Stimulated activated CD4-positive, alpha-beta T cell treated with anti-CD3 and anti-CD28 coated beads, Interleukin-4, amount 100 ng/mL, for 24 hours (primary cell): ENCODE measurements at regions not wholly inside any gene's neighbourhood (a gene's known extent, or its start where the extent isn't known, plus 50 kb on each side); places are given as distances from the start of the nearest gene placed in this dataset.

Source experiments
- DNase-seq: peaks from one replicate; pipeline ENCODE4 v3.0.0-alpha.2; 2020

DNA sequence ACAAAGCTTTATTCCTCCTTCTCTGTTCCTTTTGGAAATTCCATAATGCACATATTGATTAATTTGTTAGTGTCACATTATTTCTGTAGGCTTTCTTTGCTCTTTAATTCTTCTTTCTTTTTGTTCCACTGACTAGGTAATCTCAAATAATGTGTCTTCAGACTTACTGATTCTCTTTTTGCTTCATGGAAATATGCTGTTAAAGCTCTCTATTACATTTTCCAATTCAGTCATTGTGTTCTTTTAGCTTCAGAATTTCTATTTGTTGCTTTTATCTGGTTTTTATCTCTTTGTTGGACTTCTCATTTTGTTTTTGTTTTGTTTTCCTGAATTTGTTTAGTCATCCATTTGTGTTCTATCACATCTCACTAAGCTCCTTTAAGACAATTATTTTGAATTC is 147.0 kb upstream of the EOMES start:
- no peak for DNase-seq

DNA sequence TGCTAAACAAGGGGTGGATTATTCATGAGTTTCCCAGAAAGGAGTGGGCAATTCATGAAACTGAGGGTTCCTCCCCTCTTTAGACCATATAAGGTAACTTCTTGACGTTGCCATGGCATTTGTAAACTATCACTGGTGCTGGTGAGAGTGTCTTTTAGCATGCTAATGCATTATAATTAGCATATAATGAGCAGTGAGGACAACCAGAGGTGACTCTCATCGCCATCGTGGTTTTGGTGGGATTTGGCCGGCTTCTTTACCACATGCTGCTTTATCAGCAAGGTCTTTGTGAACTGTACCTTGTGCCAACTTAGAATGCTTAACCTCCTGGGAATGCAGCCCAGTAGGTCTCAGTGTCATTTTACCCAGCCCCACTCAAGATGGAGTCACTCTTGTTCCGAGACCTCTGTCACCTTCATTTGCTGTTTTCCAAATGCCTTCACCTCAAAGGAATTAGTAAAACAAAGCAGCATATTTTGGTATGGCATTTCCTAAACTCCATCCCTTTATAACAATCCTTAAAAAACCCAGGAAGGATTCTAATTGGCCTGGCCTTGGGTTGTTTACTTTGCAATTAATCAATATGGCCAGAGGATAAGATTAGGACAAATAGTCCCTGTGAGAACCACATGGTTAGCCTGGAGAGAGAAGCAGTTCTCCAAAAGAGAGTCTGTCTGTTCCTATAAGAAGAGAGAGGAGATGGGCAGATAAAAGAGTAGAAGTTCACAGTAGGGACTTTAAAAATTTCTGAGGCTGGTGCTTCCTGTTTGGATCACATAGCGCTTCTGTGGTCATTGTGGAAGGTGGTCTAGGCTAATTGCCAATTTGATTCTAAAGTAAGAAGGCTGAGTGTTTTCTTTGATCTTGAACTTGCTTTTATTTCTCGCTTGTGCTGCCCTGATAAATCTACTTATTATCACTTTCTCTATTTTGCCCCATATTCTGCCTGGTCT is 155.2 kb upstream of the EOMES start:
- DNase-seq, result no peak

DNA sequence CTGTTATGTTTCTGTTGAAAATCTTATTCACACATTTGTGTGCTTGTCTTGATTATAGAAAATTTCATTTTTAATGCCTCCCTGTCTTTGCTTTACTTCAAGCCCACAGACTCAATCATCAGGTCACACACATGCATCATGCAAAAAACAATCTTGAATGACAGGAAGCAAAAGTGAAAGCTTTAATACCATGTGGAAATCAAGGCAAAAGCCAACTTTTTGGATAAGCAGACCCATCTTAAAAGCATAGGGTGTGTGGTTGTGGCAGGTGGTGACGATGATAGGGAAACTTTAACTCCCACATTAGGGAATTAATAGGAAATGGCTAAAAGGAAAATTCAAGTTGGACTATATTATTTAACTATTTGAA is 155.9 kb upstream of the EOMES start:
- DNase-seq, result no peak

DNA sequence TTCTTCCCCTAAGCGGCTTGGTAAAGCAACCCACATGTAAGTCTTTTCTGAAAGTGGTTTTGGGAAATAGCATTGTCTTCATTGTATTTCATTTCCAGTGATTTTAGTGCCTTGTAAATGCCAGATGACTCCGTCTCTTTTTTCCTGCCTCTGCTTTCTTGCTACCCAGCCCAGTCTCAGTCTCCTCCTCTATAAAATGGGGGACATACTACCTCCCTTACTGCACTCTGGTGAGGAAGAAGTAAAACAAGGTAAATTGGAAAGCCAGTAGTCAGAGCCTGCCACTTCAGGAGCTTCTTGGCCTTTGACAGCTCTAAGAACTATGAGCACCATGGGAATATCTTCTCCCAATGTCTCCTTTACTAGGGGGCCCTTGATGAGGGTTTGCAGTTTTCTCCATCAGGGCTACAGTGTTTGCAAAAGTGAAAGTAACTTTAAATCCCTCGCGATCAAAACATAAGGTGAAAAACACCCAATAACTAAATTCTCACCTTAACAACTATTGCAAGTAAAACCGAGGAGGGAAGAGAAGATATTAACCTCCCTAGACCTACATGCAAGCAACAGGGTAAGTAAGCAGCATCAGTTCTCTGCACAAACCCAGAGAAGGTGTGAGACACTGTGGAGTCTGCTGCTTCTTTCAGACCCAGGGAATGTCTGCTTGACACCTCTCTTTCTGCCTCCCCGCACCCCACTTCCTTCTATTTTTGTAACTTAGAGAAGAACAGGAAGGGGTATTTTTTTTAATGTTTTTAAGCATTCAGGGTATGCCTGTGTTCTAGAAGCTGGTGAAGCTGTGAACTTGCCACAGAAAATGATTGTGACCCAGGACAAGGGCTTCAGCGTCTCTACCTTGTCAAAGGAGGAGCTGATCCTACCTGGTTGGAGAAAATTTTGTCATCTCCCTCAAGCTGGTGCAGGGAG is 159.1 kb upstream of the EOMES start:
- DNase-seq, result peak; percentile 22

DNA sequence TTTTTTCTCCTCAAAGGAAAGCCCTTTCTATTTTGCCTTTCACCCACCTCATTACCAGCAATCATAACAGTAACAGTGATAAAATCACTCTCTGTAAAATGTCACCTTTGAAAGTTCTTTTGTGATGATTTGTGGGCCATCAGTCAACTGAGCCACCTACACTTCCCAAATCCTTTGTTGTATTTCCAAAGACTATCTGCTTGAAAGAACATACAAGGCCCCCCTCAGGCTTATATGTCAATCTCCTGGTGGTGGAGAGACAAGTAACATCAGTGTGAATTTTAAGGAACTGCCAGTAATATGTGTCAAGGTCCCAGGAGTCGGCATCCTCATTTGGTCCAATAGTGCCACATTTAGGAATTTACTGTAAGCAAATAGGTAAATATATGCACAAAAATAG is 161.1 kb upstream of the EOMES start:
- DNase-seq, result no peak

DNA sequence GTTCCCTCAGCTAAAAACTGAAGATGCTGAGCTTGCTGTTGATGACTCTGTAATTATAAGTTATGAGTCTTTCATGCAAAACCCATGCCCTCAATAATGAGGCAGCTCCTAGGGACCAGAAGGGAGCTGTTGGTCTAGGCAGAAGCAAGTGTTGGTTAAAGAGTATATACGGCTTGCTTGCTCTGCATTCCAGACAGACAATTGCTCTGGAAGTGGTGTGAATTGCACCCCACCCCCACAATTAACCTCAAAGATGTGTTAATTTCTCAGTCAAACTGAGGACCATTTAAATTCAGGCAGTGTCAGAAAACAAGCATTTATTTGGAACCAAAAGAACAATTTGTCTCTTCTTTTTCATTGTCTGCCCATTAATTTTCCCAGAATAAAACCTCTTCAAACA is 163.5 kb upstream of the EOMES start:
- DNase-seq, result no peak

DNA sequence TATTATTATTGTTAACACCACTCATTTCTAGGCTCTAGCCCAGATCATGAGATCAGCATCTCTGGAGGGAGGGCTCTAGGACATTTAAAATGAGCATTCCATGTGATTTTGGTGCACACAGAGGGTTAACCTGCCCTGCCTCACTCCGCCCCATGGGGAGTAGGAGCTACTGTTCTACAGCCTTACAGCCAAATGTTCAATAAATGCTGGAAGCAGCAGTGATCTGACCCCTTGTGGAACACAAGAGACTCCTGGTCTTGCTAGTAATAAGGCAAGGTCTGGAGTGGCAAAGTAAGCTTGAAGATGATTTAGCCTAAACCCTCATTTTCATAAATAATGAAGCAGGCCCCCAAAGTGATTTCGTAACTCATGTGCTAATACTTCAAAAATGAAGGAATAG is 166.4 kb upstream of the EOMES start:
- no peak for DNase-seq

DNA sequence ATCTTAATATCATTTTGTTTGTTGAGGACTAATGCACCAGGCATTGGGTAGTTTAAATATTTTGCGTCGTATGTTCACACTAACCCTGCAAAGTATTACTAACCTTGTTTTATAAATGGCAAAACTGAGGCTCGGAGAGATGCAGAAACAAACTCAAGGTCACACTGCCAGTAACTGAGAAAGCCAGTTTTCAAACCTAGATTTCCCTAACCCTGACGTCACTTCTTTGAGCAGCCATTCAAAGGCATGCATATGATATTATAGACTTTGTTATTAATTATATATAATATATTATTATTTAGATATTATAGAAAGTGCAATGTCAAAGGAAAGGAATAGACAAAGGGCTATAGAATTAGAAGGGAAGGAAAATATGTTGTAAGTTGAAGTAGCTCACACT is 167.6 kb upstream of the EOMES start:
- no peak for DNase-seq

DNA sequence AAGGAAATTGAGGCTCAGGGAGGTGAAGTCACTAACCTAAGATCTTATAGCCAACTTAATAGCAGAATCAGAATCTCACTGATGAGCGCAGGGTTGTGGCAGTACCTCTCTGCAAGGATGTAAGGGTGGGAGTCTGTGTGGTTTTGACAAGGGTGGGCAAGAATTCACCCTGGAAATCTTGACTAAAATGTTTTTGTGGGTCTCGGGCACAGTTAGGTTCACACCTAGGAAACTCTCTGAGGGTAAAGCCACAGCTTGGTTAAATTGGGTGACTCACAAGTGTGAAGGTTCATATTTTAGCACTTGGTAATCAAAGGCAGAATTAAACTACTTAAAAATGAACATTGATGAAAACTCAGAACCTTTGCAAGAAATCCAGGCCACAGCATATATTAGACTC is 178.2 kb upstream of the EOMES start:
- DNase-seq, result peak; percentile 33

DNA sequence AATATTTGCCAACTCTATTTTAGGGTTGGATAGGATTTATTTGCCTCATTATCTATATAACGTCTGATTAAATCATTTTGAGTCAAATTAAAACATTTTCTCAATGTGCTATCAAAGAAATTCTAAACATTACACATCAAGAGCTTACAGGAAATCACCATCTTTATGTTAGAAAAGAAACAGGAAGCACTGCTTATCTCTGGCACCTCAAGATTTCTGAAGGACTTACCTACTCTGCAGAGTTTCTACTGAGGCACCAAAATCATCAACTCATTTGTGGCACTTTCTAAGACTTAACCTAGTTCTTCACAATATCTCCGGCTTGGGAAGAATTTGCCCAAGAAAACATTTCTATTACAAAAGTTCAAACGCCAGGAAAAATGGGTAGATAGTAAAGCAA is 181.3 kb upstream of the EOMES start:
- DNase-seq, result no peak

DNA sequence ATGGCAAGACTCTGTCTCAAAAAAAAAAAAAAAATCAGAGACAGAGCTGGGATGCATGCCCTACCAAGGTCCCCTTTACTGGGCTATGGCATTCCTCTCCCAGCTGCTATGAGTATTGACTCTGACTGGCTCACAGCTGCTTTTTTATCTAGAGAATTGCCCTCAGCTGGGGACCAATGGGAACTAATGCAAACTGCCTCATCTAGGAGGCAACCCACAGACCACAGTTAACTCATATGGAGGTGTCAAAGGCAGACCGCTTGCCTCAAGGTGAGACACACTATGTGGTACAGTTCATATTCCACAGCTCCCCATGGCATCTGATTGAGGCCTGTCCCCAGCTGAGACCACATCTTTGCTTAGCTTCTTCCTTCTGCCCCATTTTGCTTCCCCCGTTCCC is 183.5 kb upstream of the EOMES start:
- no peak for DNase-seq

DNA sequence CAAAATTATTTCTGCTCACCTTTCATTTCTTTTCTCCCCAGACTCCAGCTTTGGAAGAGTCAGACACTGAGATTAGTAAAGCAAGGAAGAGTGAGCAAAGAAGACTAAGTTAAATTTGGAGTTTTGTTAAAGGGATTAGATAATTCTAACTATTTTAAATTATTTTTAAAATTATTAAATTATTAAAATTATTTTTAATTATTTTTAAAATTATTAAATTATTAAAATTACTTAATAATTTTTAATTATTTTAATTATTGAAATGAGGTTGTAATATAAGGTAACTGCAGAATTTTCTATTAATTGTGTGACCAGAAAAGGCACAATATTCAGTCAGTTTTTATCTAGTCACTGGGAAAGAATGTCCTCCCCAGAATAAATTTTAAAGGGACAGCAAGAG is 185.0 kb upstream of the EOMES start:
- DNase-seq, result no peak

DNA sequence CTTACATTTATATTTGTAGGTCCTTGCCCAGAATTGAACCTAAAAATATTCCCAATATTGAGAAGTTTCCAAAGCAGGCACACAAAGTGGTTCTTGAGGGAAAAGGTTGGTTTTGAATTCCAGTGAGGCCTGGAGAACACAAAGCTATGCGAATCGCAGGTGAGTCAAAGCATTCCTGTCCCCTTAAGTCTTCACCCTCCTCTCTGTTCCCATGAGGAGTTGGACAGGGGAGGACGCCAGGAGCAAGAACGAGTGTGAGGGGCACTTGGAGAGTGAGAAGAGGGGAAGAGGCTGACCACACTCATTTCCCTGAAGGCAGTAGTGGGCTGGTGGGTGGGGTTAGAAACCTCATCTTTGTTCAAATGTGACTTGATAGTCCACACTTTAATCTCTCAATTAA is 185.8 kb upstream of the EOMES start:
- no peak for DNase-seq

DNA sequence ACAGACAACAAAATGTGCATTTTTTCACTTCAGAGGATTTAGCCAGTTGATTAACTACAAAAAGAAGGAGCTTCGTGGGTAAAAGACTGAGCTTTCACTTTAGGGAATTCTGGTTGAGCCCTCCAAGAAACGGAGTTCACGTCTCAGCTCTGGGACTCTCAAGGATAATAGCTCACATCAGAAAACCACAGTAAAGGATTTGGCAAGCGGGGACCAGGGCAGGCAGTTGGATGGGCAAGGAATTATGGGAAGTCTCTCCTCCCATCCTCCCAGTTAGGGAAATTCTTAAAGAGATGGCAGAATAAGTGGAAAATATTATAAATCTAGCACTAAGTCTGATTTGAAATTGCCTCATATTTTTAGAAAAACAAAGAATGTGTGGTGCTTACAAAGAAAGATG is 188.3 kb upstream of the EOMES start:
- no peak for DNase-seq

DNA sequence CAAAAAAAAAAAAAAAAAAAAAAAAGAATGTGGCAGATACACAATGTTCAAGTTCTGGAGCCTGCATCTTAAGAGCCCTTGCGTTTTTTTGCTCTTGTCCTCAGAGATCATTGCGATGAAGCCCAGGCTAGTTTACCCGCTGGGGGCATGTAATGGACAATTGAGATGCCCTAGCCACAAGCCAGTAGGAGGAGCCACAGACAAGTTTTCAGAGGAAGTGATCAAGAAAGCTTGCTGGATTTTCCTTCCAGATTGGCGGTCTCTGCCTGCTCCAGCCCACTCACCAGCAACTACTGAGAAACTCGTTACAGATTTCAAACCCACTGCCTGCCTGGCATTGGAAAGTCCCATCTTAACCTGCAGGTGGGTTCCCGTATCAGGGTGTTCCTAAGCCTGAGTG is 192.1 kb upstream of the EOMES start:
- no peak for DNase-seq

DNA sequence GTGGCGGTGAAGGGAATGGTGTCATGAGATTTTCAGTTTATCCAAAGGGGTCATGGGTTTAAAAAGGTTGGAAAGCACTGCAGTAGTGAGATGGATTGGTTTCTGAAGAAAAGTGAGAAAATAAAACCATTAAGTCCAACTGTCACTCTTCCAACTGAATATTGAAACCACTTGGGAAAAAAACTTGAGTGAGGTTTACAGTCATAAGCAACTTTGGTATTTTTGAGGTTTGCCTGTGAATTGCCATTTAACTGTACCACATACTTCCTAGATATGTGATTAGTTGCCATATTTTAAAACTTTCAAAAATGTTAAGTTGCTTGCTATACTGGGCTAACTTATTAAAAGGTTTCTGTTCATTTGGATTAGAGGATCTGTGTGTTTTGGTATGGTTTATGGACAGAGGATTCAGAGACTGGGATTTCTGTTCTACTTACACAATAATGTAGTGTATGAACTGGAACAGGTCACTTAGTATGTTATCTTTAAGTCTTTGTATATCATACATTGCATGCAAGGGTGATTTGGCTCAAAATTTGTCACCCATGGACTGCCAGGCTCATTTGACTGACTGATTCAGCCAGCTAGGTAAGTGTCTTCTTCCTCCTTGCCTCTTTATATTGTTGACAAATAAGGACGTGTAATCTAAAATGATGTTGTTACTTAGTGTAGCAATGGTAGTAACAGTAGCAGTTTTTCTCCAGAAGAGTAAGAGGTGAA is 201.4 kb upstream of the EOMES start:
- no peak for DNase-seq

DNA sequence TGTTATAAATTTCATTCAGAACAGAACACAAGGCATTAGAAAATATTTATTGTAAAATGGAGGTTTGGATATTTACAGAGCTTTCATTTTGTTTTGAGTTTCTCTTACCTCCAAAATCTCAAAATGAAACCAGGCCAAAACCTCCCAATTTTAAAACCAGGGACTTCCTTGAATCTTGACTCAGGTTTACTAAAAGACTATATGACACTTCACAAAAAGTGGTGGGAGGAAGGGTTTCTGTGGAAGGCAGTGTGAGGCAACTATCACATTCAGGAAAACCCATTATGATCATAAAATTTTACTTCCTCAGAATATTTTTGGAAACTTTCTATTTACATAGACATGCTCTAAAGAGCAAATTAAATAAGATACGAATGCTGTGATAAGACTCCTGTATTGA is 205.8 kb upstream of the EOMES start:
- no peak for DNase-seq

DNA sequence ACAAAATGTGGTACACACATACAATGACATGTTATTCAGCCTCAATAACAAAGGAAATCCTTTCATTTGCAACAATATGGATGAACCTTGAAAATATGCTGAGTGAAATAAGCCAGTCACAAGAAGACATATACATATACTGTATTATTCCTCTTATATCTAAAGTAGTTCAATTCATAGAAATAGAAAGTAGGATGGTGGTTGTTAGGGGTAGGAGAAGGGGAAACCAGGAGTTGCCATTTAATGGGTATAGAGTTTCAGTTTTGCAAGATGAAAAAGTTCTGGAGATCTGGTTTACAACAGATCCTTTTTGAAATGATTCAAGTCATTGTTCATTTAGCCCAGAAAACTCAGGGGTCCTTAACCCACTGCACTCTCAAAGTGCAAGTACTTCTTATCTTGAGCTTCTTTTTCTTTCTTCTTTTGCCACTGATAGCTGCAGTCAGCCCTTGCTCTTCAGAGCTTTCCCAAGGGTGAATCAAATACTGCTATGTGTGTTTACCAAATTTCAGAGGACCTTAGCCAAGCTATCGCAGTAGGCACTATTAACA is 208.0 kb upstream of the EOMES start:
- DNase-seq, result no peak

DNA sequence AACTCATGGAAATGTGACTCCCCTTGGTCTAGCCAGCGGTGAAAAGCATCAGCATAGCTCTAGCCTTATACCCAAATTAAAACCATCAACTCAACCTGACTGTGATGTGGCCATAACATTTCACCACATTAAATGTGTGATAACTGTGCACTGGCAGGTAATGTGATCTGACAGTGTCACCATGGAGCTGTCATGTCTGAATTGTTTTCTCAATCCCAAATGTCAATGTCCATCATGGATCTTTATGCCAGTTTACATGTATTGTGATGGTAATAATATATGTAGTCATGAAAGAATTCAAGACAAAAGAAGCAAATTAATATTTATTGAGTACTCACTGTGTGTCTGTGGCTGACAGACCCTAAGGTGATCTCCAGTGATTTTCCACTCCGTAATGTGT is 213.4 kb upstream of the EOMES start:
- DNase-seq, result no peak

DNA sequence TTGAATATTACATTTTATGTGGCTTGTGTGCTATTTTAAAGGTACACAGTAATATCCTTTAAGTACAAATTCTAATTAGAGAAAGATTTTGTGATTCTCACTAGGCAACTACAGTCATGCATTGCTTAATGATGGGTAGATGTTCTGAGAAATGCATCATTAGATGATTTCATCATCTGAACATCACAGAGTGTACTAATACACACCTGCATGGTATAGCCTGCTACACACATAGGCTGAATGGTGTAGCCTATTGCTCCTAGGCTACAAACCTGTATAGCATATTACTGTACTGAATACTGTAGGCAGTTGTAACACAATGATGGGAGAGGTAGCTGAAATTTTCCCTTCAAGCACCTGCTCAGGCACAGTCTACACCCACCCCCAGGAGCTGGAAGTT is 217.4 kb upstream of the EOMES start:
- DNase-seq, result no peak

DNA sequence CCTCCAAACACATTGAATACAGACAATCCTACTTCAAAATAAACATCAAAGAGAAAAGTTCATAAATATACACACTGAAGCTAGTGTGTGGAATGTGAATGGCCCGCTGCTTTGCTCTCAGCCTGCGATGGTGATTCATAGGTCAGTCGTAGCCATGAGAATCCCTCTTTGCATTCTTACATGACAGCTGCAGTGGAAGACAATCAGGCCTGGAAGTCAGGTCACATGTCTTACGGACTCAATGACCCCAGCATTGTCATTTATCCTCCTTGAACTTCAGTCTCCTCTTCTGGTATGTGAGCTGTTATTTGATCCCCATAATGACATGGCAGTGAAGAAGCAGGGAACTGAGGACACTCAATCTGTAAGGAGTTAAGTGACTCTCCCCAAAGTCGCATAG is 217.8 kb upstream of the EOMES start:
- DNase-seq, result no peak

DNA sequence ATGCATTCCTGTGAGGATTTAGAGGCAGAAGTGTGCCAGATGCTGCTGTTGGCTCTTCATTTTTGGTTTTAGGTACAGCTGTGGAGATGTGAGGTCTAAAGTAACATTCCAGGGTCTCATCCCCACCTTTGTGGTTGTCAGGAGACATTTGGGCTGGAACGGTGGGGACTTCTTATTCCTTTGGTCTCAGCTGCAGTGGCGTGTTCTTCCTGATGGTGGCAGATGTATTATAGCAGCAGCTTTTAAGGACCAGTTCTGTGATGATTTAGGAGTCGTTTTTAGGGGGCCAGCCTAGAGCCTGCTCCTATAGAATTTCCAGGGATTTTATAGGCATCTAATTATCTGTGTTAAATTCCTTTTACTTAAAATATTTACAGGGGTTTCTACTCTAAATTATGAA is 221.0 kb upstream of the EOMES start:
- peak; percentile 8 for DNase-seq

DNA sequence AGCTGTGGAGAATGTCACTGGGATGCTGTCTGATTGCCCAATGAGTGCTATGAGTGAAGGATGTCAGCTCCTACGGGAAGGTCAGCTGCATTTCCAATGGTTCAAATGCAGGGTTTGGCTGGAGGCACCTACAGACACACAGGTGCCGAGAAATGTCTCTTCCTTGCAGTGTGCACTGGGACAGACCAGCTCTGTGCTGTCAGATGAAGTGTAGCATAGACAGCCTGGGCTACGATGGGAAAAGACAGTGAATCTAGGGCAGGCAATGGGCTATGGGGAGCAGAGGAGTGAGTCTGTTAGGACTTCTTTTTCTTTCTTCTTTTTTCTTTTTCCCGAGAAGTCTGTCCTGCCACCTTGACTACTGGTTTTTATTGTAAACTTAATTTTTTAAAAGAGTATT is 223.1 kb upstream of the EOMES start:
- DNase-seq, result no peak
